Panc1 (cell line): ENCODE measurements at regions not wholly inside any gene's neighbourhood (a gene's known extent, or its start where the extent isn't known, plus 50 kb on each side); places are given as distances from the start of the nearest gene placed in this dataset.

Experiments used
- ATAC-seq: fragments of 200-7000 bp; cut with Tn5 transposase; 2 replicates; pipeline ENCODE4 v1.9.1; 2020; ENCODE audit warnings: mild to moderate bottlenecking, moderate library complexity
- BruUV-seq: library from RNA; stranded (reverse); fragments of 400-500 nt; replicated peaks from 2 replicates; lab custom pipeline; 2021; lab: Mats Ljungman, UMichigan
- CTCF ChIA-PET: fragments of 300-600 bp; sonication (Branson Sonifier 250); formaldehyde crosslinking; loops from one replicate; lab custom pipeline; 2022; ENCODE audit warnings: antibody characterized with exemption; lab: Charles Lee
- POLR2A ChIA-PET: fragments of 300-600 bp; sonication (Branson Sonifier 250); formaldehyde crosslinking; loops from one replicate; lab custom pipeline; 2022; ENCODE audit warnings: antibody characterized with exemption; lab: Charles Lee
- DNase-seq: peaks from one replicate; pipeline ENCODE4 v3.0.0-alpha.2; 2010; ENCODE audit warnings: low read depth, low spot score
- H3K27ac ChIP-seq: 2 replicates; pipeline ENCODE4 v1.5.1; 2011; ENCODE audit warnings: mild to moderate bottlenecking, low read length, inconsistent platforms
- H3K27me3 ChIP-seq: fragments of 200-500 bp; sonication (Bioruptor generic); 2 replicates; pipeline ENCODE4 v1.6.0; 2014; ENCODE audit warnings: low read length, inconsistent platforms; ENCODE audit not compliant: control insufficient read depth, insufficient read depth
- H3K36me3 ChIP-seq: fragments of 200-500 bp; sonication (Bioruptor generic); 2 replicates; pipeline ENCODE4 v1.5.1; 2014; ENCODE audit warnings: inconsistent platforms, mild to moderate bottlenecking, low read length, moderate library complexity; ENCODE audit not compliant: control insufficient read depth, insufficient read depth
- H3K4me1 ChIP-seq: 2 replicates; pipeline ENCODE4 v1.5.1; 2011; ENCODE audit warnings: inconsistent platforms, mild to moderate bottlenecking, low read length, moderate library complexity; ENCODE audit not compliant: control insufficient read depth, insufficient read depth
- H3K4me3 ChIP-seq, 2 experiments: 2 replicates each; pipeline ENCODE4 v1.5.1; 2011 to 2012; ENCODE audit warnings: low read depth in 2 of 2, low read length in 2 of 2, mild to moderate bottlenecking in 2 of 2, inconsistent platforms in 1 of 2, moderate library complexity in 1 of 2
- H3K9me3 ChIP-seq: fragments of 200-500 bp; sonication (Bioruptor generic); 2 replicates; pipeline ENCODE4 v1.5.1; 2014; ENCODE audit warnings: low read depth, mild to moderate bottlenecking, inconsistent platforms, low read length, moderate library complexity; ENCODE audit not compliant: control insufficient read depth, insufficient read depth
- POLR2AphosphoS5 ChIP-seq: IDR thresholded peaks from 2 replicates; pipeline ENCODE4 v1.6.1; 2012; ENCODE audit warnings: mild to moderate bottlenecking, low read depth, low read length, moderate library complexity
- SIN3A ChIP-seq: IDR thresholded peaks from 2 replicates; pipeline ENCODE4 v1.6.1; 2012; ENCODE audit warnings: low read depth, mild to moderate bottlenecking, low read length, moderate library complexity, borderline replicate concordance; ENCODE audit not compliant: insufficient read depth
- TCF7L2 ChIP-seq: IDR thresholded peaks from 2 replicates; pipeline ENCODE4 v1.6.1; 2011; ENCODE audit warnings: mild to moderate bottlenecking, low read depth, low read length, inconsistent platforms
- in situ Hi-C: cut with HindIII; loops from 2 replicates; pipeline ENCODE4 v1.10.0; 2016; ENCODE audit warnings: low sequenced_read_pairs, low pct_unique_long_range_greater_than_20kb
- intact Hi-C: fragments of 100-400 bp; cut with micrococcal nuclease; formaldehyde crosslinking; loops from one replicate; pipeline ENCODE4 v1.10.0; 2022; ENCODE audit not compliant: unreplicated experiment
- TF ChIP-seq, protein P1 (sequence below), 2 experiments: IDR thresholded peaks; 2 replicates each; pipeline ENCODE4 v1.6.1; 2011 to 2012; ENCODE audit warnings: low read depth in 2 of 2, control low read depth in 1 of 2, low read length in 1 of 2, mild to moderate bottlenecking in 1 of 2, moderate library complexity in 1 of 2; ENCODE audit not compliant: insufficient read depth in 1 of 2
- TF ChIP-seq, protein P2 (sequence below): fragments of 450-650 bp; IDR thresholded peaks from 2 replicates; pipeline ENCODE4 v1.5.1; 2017; ENCODE audit warnings: mild to moderate bottlenecking

DNA sequence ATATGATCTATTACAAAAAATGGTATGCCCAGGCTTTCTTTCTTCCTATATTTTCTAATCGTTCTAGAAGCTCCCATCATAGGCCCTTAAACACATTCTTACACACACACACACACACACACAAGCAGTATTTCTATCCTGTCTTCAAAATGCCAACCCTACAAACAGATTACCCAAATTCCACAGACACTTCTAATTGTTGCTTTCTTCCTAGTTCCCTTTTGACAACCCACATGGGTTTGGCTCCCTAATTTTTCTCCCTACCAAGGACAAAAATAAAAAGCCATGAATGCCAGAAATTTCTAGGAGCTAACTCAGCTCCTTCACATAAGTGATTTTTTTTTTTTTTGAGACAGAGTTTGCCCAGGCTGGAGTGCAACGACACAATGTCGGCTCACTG lies 60.3 kb upstream of the NTF3 start:
- in situ Hi-C loops (no loop called here), intact Hi-C loops (no loop called here)
- Histone ChIP-seq H3K27ac (no peak overlapping the region), H3K9me3 (no peaks in the 10 kb centered on the region), H3K27me3 (no peaks in the 10 kb centered on the region), H3K36me3 (no peaks in the 10 kb centered on the region), H3K4me1 (no peaks in the 10 kb centered on the region), H3K4me3 (no peak overlapping the region)
- no TSS peak for BruUV-seq
- DNase-seq: no peak
- no peak for TF ChIP-seq POLR2AphosphoS5
- CTCF ChIA-PET: no interaction called here
- no peak for ATAC-seq
- POLR2A ChIA-PET: no interaction called here

DNA sequence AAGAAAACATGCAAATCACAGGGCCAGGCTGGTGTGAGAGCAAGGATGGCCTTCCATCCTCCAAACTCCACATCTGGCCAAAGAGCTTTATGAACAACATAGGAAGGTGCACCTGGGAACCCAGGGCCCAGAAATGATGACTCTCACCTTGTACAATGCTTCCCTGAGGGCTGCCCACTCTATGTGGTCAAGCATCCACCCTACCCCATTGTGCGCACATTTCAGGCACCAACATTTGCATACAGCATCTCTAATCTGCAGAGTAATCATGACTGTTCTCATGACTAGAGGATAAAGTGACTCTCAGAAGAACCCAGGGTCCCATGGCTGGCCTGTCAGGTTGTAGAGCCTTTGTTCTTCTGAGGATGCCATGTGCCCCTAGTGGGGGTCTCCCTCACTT lies 57.2 kb upstream of the NTF3 start:
- TF ChIP-seq POLR2AphosphoS5 (no peak), TCF7L2 (no peak), SIN3A (no peak)
- TF ChIP-seq, protein P1, sequence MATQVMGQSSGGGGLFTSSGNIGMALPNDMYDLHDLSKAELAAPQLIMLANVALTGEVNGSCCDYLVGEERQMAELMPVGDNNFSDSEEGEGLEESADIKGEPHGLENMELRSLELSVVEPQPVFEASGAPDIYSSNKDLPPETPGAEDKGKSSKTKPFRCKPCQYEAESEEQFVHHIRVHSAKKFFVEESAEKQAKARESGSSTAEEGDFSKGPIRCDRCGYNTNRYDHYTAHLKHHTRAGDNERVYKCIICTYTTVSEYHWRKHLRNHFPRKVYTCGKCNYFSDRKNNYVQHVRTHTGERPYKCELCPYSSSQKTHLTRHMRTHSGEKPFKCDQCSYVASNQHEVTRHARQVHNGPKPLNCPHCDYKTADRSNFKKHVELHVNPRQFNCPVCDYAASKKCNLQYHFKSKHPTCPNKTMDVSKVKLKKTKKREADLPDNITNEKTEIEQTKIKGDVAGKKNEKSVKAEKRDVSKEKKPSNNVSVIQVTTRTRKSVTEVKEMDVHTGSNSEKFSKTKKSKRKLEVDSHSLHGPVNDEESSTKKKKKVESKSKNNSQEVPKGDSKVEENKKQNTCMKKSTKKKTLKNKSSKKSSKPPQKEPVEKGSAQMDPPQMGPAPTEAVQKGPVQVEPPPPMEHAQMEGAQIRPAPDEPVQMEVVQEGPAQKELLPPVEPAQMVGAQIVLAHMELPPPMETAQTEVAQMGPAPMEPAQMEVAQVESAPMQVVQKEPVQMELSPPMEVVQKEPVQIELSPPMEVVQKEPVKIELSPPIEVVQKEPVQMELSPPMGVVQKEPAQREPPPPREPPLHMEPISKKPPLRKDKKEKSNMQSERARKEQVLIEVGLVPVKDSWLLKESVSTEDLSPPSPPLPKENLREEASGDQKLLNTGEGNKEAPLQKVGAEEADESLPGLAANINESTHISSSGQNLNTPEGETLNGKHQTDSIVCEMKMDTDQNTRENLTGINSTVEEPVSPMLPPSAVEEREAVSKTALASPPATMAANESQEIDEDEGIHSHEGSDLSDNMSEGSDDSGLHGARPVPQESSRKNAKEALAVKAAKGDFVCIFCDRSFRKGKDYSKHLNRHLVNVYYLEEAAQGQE (IDR thresholded peaks at IDR 0.05; ENCODE audit: insufficient read depth in 1 of 2, low read depth in 2 of 2, low read length in 1 of 2): no peak
- TF ChIP-seq, protein P2, sequence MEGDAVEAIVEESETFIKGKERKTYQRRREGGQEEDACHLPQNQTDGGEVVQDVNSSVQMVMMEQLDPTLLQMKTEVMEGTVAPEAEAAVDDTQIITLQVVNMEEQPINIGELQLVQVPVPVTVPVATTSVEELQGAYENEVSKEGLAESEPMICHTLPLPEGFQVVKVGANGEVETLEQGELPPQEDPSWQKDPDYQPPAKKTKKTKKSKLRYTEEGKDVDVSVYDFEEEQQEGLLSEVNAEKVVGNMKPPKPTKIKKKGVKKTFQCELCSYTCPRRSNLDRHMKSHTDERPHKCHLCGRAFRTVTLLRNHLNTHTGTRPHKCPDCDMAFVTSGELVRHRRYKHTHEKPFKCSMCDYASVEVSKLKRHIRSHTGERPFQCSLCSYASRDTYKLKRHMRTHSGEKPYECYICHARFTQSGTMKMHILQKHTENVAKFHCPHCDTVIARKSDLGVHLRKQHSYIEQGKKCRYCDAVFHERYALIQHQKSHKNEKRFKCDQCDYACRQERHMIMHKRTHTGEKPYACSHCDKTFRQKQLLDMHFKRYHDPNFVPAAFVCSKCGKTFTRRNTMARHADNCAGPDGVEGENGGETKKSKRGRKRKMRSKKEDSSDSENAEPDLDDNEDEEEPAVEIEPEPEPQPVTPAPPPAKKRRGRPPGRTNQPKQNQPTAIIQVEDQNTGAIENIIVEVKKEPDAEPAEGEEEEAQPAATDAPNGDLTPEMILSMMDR: no peak
- DNase-seq (no peak), ATAC-seq (no peak)
- ChIA-PET CTCF (no interaction called here), POLR2A (no interaction called here)
- Histone ChIP-seq H3K27me3 (no peaks in the 10 kb centered on the region), H3K9me3 (no peaks in the 10 kb centered on the region), H3K4me1 (no peaks in the 10 kb centered on the region), H3K36me3 (no peaks in the 10 kb centered on the region), H3K27ac (no peak overlapping the region), H3K4me3 (no peak overlapping the region)
- BruUV-seq: no TSS peak
- in situ Hi-C loops: no loop called here
- intact Hi-C loops: no loop called here

DNA sequence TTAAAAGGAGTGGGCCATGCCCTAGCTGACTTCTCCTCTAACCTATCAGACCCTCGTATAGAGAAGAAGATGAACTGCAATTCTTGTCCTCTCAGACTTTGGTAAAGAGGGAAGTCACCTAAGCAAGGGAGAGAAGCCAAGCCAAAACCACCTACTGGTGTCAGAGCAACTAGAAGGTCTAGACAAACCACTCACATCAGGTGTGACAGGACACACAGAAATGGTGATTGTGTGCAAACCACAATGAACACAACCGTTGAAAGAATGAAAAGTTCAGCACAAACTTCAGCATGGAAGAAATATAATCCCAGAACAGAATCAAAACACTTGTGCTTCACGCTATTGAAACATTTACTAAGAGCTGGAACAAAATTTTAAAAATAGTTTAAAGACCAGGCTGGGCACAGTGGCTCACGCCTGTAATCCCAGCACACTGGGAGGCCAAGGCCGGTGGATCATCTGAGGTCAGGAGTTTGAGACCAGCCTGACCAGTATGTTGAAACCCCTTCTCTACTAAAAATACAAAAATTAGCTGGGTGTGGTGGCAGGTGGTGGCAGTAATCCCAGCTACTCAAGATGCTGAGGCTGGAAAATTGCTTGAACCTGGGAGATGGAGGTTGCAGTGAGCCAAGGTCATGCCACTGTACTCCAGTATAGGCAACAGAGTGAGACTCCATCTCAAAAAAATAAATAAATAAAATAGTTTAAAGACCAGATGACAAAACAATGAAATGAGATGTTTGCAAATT lies 56.2 kb upstream of the NTF3 start:
- H3K27me3 ChIP-seq: no peaks in the 10 kb centered on the region
- no peak for DNase-seq
- TF ChIP-seq, protein P1 (IDR thresholded peaks at IDR 0.05; ENCODE audit: insufficient read depth in 1 of 2, low read depth in 2 of 2, low read length in 1 of 2): no peak
- TF ChIP-seq TCF7L2 (no peak), POLR2AphosphoS5 (no peak), SIN3A (no peak)
- TF ChIP-seq, protein P2: no peak
- H3K4me3 ChIP-seq: no peak overlapping the region
- H3K4me1 ChIP-seq: no peaks in the 10 kb centered on the region
- no TSS peak for BruUV-seq
- H3K27ac ChIP-seq: no peak overlapping the region
- no peaks in the 10 kb centered on the region for H3K36me3 ChIP-seq
- intact Hi-C loops: no loop called here
- POLR2A ChIA-PET: no interaction called here
- ATAC-seq: no peak
- CTCF ChIA-PET: no interaction called here
- in situ Hi-C loops: no loop called here
- H3K9me3 ChIP-seq: no peaks in the 10 kb centered on the region
